ENCODE measurements at regions not wholly inside any gene's neighbourhood (a gene's known extent, or its start where the extent isn't known, plus 50 kb on each side); places are given as distances from the start of the nearest gene placed in this dataset.
"Not testable (repeated sequence)": the region's sequence is repeated elsewhere in the genome, so short reads cannot be mapped to it uniquely, and the experiment has no call there.

DNA sequence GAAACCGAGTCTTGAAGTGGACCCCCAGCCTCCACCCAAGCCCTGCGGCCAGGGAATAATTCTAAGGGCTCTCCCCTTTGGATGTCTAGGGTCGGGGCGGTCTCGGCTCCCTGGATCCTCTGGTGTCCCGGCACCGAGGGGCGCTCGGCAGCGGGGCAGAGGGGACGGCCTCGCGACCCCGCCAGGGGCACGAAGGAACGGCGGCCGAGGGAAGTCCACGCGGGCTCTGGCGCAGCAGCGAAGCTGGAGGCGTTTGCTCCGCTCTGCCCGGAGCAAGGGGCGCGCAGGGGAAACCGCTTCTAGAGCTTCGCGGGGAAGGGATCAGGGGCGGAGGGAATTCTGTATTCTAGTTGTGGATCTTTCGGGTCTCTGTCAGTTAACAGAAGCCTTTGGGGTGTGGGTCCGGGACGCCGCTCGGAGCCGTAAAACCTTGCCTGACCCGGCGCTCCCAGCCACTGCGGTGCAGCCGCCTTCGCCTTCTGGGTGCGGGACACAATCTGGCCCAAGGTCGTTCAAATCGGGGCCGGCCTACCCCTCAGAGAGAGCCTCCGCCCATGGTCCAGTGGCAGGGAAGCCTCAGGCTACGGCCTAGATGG lies 118.2 kb downstream of the KCNRG start:
- DNase-seq (ENCODE audit: low read depth) = no peak
- H3K4me3 ChIP-seq (replicated peaks; ENCODE audit: low read depth, low read length) = no peak overlapping the region
- TF ChIP-seq, protein P1, sequence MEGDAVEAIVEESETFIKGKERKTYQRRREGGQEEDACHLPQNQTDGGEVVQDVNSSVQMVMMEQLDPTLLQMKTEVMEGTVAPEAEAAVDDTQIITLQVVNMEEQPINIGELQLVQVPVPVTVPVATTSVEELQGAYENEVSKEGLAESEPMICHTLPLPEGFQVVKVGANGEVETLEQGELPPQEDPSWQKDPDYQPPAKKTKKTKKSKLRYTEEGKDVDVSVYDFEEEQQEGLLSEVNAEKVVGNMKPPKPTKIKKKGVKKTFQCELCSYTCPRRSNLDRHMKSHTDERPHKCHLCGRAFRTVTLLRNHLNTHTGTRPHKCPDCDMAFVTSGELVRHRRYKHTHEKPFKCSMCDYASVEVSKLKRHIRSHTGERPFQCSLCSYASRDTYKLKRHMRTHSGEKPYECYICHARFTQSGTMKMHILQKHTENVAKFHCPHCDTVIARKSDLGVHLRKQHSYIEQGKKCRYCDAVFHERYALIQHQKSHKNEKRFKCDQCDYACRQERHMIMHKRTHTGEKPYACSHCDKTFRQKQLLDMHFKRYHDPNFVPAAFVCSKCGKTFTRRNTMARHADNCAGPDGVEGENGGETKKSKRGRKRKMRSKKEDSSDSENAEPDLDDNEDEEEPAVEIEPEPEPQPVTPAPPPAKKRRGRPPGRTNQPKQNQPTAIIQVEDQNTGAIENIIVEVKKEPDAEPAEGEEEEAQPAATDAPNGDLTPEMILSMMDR (IDR thresholded peaks at IDR 0.05; ENCODE audit: low read length, missing control alignments) = no peak

GRCh38 chr13:50136226-50136625 lies 121.0 kb downstream of the KCNRG start:
- TF ChIP-seq, protein P1 (IDR thresholded peaks at IDR 0.05; ENCODE audit: low read length, missing control alignments) = no peak
- no peak overlapping the region for H3K4me3 ChIP-seq (replicated peaks; ENCODE audit: low read depth, low read length)
- no peak for DNase-seq (ENCODE audit: low read depth)

- no peak for DNase-seq (ENCODE audit: low read depth)
- H3K4me3 ChIP-seq (replicated peaks; ENCODE audit: low read depth, low read length) = no peak overlapping the region
- TF ChIP-seq, protein P1 (IDR thresholded peaks at IDR 0.05; ENCODE audit: low read length, missing control alignments) = no peak
Observed at GRCh38 chr13:50136678-50137077, 121.4 kb downstream of the KCNRG start.

GRCh38 chr13:50139435-50139934 lies 124.2 kb downstream of the KCNRG start:
- H3K4me3 ChIP-seq (replicated peaks; ENCODE audit: low read depth, low read length); DNase-seq (ENCODE audit: low read depth): not testable (repeated sequence)

DNA sequence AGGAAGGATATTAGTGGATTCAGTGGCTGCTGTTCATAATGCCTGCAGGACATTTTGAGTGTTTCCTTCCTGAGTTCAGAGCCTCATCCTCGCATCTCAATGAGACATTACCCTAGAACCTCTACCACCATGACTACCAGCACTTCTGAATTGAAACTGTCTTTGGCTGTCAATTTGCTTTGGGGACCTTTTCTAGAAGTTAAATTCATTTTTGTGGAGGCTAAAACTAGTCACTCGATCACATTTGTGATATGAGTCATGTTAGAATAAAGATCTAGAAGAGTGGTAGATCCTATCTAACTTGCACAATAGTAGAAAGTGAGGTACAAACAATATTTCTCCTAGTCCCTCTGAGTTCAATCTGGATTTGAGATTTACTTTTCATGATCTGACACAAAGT lies 124.9 kb downstream of the KCNRG start:
- no peak for DNase-seq (ENCODE audit: low read depth)

GRCh38 chr13:50140581-50141374 lies 125.5 kb downstream of the KCNRG start:
- DNase-seq (ENCODE audit: low read depth) = no peak
- TF ChIP-seq, protein P1 (IDR thresholded peaks at IDR 0.05; ENCODE audit: low read length, missing control alignments) = no peak
- H3K4me3 ChIP-seq (replicated peaks; ENCODE audit: low read depth, low read length) = no peak overlapping the region

More for the DNA sequence above, 124.9 kb downstream of the KCNRG start:
- TF ChIP-seq, protein P1 (IDR thresholded peaks at IDR 0.05; ENCODE audit: low read length, missing control alignments) = no peak
- H3K4me3 ChIP-seq (replicated peaks; ENCODE audit: low read depth, low read length) = no peak overlapping the region

DNA sequence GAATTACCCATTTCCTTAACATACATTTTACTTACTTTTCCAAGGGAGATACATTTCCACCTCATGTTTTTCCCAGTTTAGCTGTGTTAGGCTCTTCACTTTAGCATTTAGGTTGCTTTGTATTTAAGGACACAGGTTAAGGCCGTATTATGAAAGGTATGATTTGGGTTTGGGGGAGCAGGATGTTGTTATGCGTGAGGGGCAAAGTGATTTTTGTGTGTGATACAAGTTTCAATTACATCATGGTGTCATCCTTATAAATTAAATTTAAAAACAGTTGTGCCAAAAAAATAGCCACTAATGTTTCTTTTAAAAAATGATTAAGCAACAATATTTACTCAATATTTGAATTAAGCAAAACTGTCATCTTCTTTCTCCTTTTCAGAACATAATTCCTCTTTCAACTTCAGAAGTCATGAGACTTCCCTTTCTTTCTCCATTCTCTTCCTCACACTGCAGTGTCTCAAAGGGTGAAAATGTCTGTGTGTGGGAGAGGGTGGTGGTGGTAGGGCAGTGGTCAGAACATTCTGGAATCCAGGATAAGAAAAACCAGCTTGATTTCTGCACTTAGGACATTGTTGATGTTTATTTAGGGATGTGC lies 126.2 kb downstream of the KCNRG start:
- no peak overlapping the region for H3K4me3 ChIP-seq (replicated peaks; ENCODE audit: low read depth, low read length)
- DNase-seq (ENCODE audit: low read depth) = no peak
- TF ChIP-seq, protein P1 (IDR thresholded peaks at IDR 0.05; ENCODE audit: low read length, missing control alignments) = no peak

All from fibroblast of pulmonary artery (primary cell).